H1 (cell line): ENCODE measurements at regions not wholly inside any gene's neighbourhood (a gene's known extent, or its start where the extent isn't known, plus 50 kb on each side); places are given as distances from the start of the nearest gene placed in this dataset.

ENCODE experiments used
- CTCF ChIA-PET: fragments of 300-600 bp; sonication (Branson Sonifier 250); formaldehyde crosslinking; loops from one replicate; lab custom pipeline; 2021; ENCODE audit not compliant: partially characterized antibody; lab: Charles Lee
- POLR2A ChIA-PET: fragments of 300-600 bp; sonication (Branson Sonifier 250); formaldehyde crosslinking; loops from one replicate; lab custom pipeline; 2021; ENCODE audit warnings: inconsistent platforms; ENCODE audit not compliant: partially characterized antibody; lab: Charles Lee
- DNase-seq, 2 experiments: peaks; one replicate each; pipeline versions ENCODE4 v3.0.0 to v3.0.0-alpha.2; 2010 to 2022; ENCODE audit warnings: low spot score in 2 of 2, low read depth in 1 of 2, mixed read lengths in 1 of 2
- FAIRE-seq: peaks from 2 replicates; lab custom pipeline; 2011; peaks lifted over from hg19 to GRCh38; lab: Jason Lieb, UNC
- H2AFZ ChIP-seq: 2 replicates; pipeline ENCODE4 v1.8.1; 2012; ENCODE audit warnings: low read length, inconsistent platforms
- H2AK5ac ChIP-seq: 2 replicates; pipeline ENCODE4 v1.6.1; 2013; ENCODE audit warnings: low read depth, low read length
- H2BK120ac ChIP-seq: replicated peaks from 2 replicates; pipeline ENCODE3; 2013; ENCODE audit warnings: low read depth, low read length, inconsistent platforms
- H2BK12ac ChIP-seq: 2 replicates; pipeline ENCODE4 v1.6.1; 2013; ENCODE audit warnings: low read depth, low read length
- H2BK15ac ChIP-seq: 2 replicates; pipeline ENCODE4 v1.6.1; 2013; ENCODE audit warnings: low read length
- H2BK20ac ChIP-seq: 2 replicates; pipeline ENCODE4 v1.6.1; 2013; ENCODE audit warnings: low read length
- H2BK5ac ChIP-seq: 2 replicates; pipeline ENCODE4 v1.6.1; 2013; ENCODE audit warnings: low read depth, low read length
- H3K14ac ChIP-seq: 2 replicates; pipeline ENCODE4 v1.6.1; 2013; ENCODE audit warnings: inconsistent platforms; ENCODE audit not compliant: insufficient read length
- H3K18ac ChIP-seq: 2 replicates; pipeline ENCODE4 v1.6.1; 2013; ENCODE audit warnings: low read length; ENCODE audit errors: extremely low read depth
- H3K23ac ChIP-seq: 2 replicates; pipeline ENCODE4 v1.6.1; 2013; ENCODE audit warnings: inconsistent platforms; ENCODE audit not compliant: insufficient read length
- H3K23me2 ChIP-seq: 2 replicates; pipeline ENCODE4 v1.6.1; 2013; ENCODE audit warnings: low read depth, low read length
- H3K27ac ChIP-seq: 2 replicates; pipeline ENCODE4 v1.6.1; 2011; ENCODE audit warnings: low read depth, low read length, inconsistent platforms
- H3K27me3 ChIP-seq, 4 experiments: replicated peaks in 1 of 4; 1 replicate in 1 of 4; 2 replicates in 3 of 4; pipeline versions ENCODE4 v1.6.1 to v1.8.1; 2011 to 2013; ENCODE audit warnings: low read length in 3 of 4, mild to moderate bottlenecking in 3 of 4, inconsistent platforms in 2 of 4, mixed read lengths in 2 of 4, moderate library complexity in 1 of 4; ENCODE audit not compliant: control insufficient read depth in 3 of 4, insufficient read depth in 3 of 4; ENCODE audit errors: extremely low read depth in 1 of 4
- H3K36me3 ChIP-seq, 4 experiments: 2 replicates each; pipeline versions ENCODE4 v1.6.1 to v1.8.1; 2011 to 2013; ENCODE audit warnings: mild to moderate bottlenecking in 4 of 4, low read length in 3 of 4, moderate library complexity in 2 of 4, control low read depth in 1 of 4, inconsistent platforms in 1 of 4; ENCODE audit not compliant: insufficient read depth in 4 of 4, control insufficient read depth in 2 of 4
- H3K4ac ChIP-seq: replicated peaks from 2 replicates; pipeline ENCODE3; 2013; ENCODE audit warnings: low read length, low read depth, mixed read lengths, inconsistent platforms; ENCODE audit not compliant: insufficient read length
- H3K4me1 ChIP-seq, 4 experiments: replicated peaks in 1 of 4; 1 replicate in 1 of 4; 2 replicates in 3 of 4; pipeline versions ENCODE4 v1.6.1 to v1.8.1; 2011 to 2013; ENCODE audit warnings: low read length in 3 of 4, inconsistent platforms in 2 of 4, mixed read lengths in 1 of 4; ENCODE audit not compliant: insufficient read depth in 4 of 4, control insufficient read depth in 3 of 4
- H3K4me2 ChIP-seq, 2 experiments: 2 replicates each; pipeline versions ENCODE4 v1.6.1 to v1.8.1; 2011 to 2013; ENCODE audit warnings: low read depth in 2 of 2, low read length in 2 of 2, control low read depth in 1 of 2, inconsistent platforms in 1 of 2, mild to moderate bottlenecking in 1 of 2; ENCODE audit not compliant: insufficient read depth in 1 of 2
- H3K4me3 ChIP-seq, 4 experiments: fragments of 200-600, 300-600 bp in 1 of 4; sonication (generic), shearing (Covaris generic), sonication (Bioruptor Twin) in 1 of 4; 2 replicates each; pipeline versions ENCODE4 v1.5.1 to v1.8.1; 2011 to 2016; ENCODE audit warnings: low read length in 4 of 4, low read depth in 3 of 4, control low read depth in 2 of 4, inconsistent platforms in 2 of 4, mild to moderate bottlenecking in 2 of 4, mixed read lengths in 1 of 4, moderate library complexity in 1 of 4; ENCODE audit not compliant: insufficient read depth in 2 of 4; ENCODE audit errors: extremely low read depth in 1 of 4
- H3K56ac ChIP-seq: replicated peaks from 2 replicates; pipeline ENCODE3; 2013; ENCODE audit warnings: low read depth, mild to moderate bottlenecking, mixed read lengths, low read length, inconsistent platforms; ENCODE audit not compliant: insufficient read length
- H3K79me1 ChIP-seq: 2 replicates; pipeline ENCODE4 v1.6.1; 2013; ENCODE audit warnings: low read depth, low read length, control low read depth
- H3K79me2 ChIP-seq, 2 experiments: 2 replicates each; pipeline versions ENCODE4 v1.6.1 to v1.8.1; 2012 to 2013; ENCODE audit warnings: low read length in 2 of 2, mild to moderate bottlenecking in 2 of 2, inconsistent platforms in 1 of 2; ENCODE audit not compliant: insufficient read depth in 2 of 2, control insufficient read depth in 1 of 2
- H3K9ac ChIP-seq, 4 experiments: replicated peaks in 1 of 4; 1 replicate in 1 of 4; 2 replicates in 3 of 4; pipeline versions ENCODE4 v1.6.1 to v1.8.1; 2011 to 2013; ENCODE audit warnings: low read depth in 3 of 4, low read length in 3 of 4, control low read depth in 2 of 4, mild to moderate bottlenecking in 2 of 4, moderate library complexity in 2 of 4, inconsistent platforms in 1 of 4; ENCODE audit errors: extremely low read depth in 1 of 4
- H3K9me3 ChIP-seq, 2 experiments: 2 replicates each; pipeline versions ENCODE4 v1.6.1 to v1.8.1; 2012 to 2013; ENCODE audit warnings: mild to moderate bottlenecking in 2 of 2, moderate library complexity in 2 of 2, control low read depth in 1 of 2, inconsistent platforms in 1 of 2, low read depth in 1 of 2, low read length in 1 of 2, mixed read lengths in 1 of 2; ENCODE audit not compliant: insufficient read depth in 2 of 2
- H4K20me1 ChIP-seq, 2 experiments: replicated peaks in 1 of 2; 2 replicates each; pipeline versions ENCODE3 to v1.8.1; 2011 to 2013; ENCODE audit warnings: inconsistent platforms in 2 of 2, low read length in 2 of 2, mild to moderate bottlenecking in 1 of 2; ENCODE audit not compliant: insufficient read depth in 2 of 2, control insufficient read depth in 1 of 2
- H4K5ac ChIP-seq: 2 replicates; pipeline ENCODE4 v1.6.1; 2013; ENCODE audit warnings: low read length, low read depth, mixed read lengths, inconsistent platforms; ENCODE audit not compliant: insufficient read length
- H4K8ac ChIP-seq: 2 replicates; pipeline ENCODE4 v1.8.0; 2013; ENCODE audit warnings: mild to moderate bottlenecking, moderate library complexity, low read length, inconsistent platforms; ENCODE audit not compliant: insufficient read depth; ENCODE audit errors: extremely low read depth
- H4K91ac ChIP-seq: replicated peaks from 2 replicates; pipeline ENCODE3; 2013; ENCODE audit warnings: low read length, mixed read lengths, inconsistent platforms; ENCODE audit not compliant: insufficient read length
- CEBPB ChIP-seq: IDR thresholded peaks from 2 replicates; pipeline ENCODE4 v1.6.1; 2012; ENCODE audit warnings: low read depth, low read length
- CHD2 ChIP-seq: IDR thresholded peaks from 2 replicates; pipeline ENCODE4 v1.6.1; 2012; ENCODE audit warnings: low read length, improper control_type of control experiment
- FOSL1 ChIP-seq: IDR thresholded peaks from 2 replicates; pipeline ENCODE4 v1.6.1; 2011; ENCODE audit warnings: mild to moderate bottlenecking, low read depth, low read length, moderate library complexity; ENCODE audit not compliant: insufficient read depth
- MAFK ChIP-seq: IDR thresholded peaks from 2 replicates; pipeline ENCODE4 v1.6.1; 2012; ENCODE audit warnings: low read depth, mild to moderate bottlenecking, improper control_type of control experiment, low read length
- PHF8 ChIP-seq: fragments of 200-600 bp; sonication (generic); conservative IDR thresholded peaks from 2 replicates; pipeline ENCODE4 v1.7.1; 2012; ENCODE audit warnings: low read depth, mild to moderate bottlenecking, inconsistent platforms, low read length, moderate library complexity
- POLR2AphosphoS5 ChIP-seq: IDR thresholded peaks from 2 replicates; pipeline ENCODE4 v1.6.1; 2011; ENCODE audit warnings: low read depth, low read length
- RBBP5 ChIP-seq: IDR thresholded peaks from 2 replicates; pipeline ENCODE4 v1.7.1; 2012; ENCODE audit warnings: low read depth, mild to moderate bottlenecking, inconsistent platforms, low read length, moderate library complexity, borderline replicate concordance
- SP4 ChIP-seq: IDR thresholded peaks from 2 replicates; pipeline ENCODE4 v1.6.1; 2012; ENCODE audit warnings: low read length, inconsistent platforms
- SRF ChIP-seq: IDR thresholded peaks from 2 replicates; pipeline ENCODE4 v1.6.1; 2011; ENCODE audit warnings: mild to moderate bottlenecking, low read depth, low read length, moderate library complexity
- TBP ChIP-seq: IDR thresholded peaks from 2 replicates; pipeline ENCODE4 v1.6.1; 2011; ENCODE audit warnings: low read depth, low read length, improper control_type of control experiment
- YY1 ChIP-seq: IDR thresholded peaks from 2 replicates; pipeline ENCODE4 v1.6.1; 2011; ENCODE audit warnings: low read depth, mild to moderate bottlenecking, low read length
- ZNF274 ChIP-seq: IDR thresholded peaks from 2 replicates; pipeline ENCODE4 v1.7.0; 2012; ENCODE audit warnings: low read length, borderline replicate concordance; ENCODE audit errors: extremely low read depth
- WGBS, 2 experiments: shearing (Covaris generic) in 1 of 2; methylation state at CpG; one replicate each; pipeline versions ENCODE4 v1.1.6 to v1.1.7; 2013 to 2015; ENCODE audit warnings: low lambda C conversion rate in 2 of 2, mixed read lengths in 2 of 2, inconsistent platforms in 1 of 2, low coverage in 1 of 2, missing lambda C conversion rate in 1 of 2; ENCODE audit not compliant: insufficient replicate concordance in 2 of 2, insufficient coverage in 1 of 2, insufficient read length in 1 of 2; ENCODE audit errors: extremely low coverage in 1 of 2, missing lambda C conversion rate in 1 of 2; 5-methylcytosine and 5-hydroxymethylcytosine counted together

DNA sequence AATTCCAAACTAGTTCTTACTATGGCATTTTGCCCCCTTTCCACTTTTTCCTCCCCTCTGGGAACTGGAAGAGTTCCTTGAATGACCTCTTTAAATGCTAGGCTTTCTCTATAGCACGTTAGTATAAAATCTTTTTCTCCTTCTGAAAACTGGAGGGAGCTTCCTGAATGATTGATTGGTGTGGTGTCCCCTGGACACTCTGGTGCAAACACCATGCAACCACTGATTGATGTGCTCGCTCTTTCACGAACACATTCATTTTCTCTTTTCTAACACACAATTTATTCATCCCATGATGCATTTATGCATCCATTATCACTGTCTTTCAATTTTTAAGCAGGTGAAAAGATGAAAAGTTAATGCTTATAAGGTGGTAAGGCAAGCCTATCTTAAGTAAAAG, 159.1 kb upstream of the NANOGP8 start:
- FAIRE-seq, result no peak

More for the DNA sequence above, 159.1 kb upstream of the NANOGP8 start:
- no peaks in the 10 kb centered on the region for H3K79me2 ChIP-seq
- ChIA-PET POLR2A (no interaction called here), CTCF (no interaction called here)
- H3K79me1 ChIP-seq, result no peaks in the 10 kb centered on the region
- H3K27ac ChIP-seq, result no peak overlapping the region
- peak overlapping the region; percentile 52 for H2BK120ac ChIP-seq
- no peak overlapping the region for H3K23ac ChIP-seq
- no peak overlapping the region for H2AK5ac ChIP-seq
- no peaks in the 10 kb centered on the region for H3K9me3 ChIP-seq
- H4K5ac ChIP-seq, result no peak overlapping the region
- H3K4me3 ChIP-seq, result no peak overlapping the region
- H3K9ac ChIP-seq, result no peak overlapping the region
- WGBS, 2 experiments, result 85% methylated on average over 3 of the region's 3 CpGs; no CpG with 5 or more reads in 1 of the 2 experiments
- no peak overlapping the region for H3K56ac ChIP-seq
- H4K91ac ChIP-seq, result peak overlapping the region; percentile 29
- no peak overlapping the region for H2BK15ac ChIP-seq
- no peaks in the 10 kb centered on the region for H3K27me3 ChIP-seq
- no peak overlapping the region for H4K8ac ChIP-seq
- no peaks in the 10 kb centered on the region for H3K23me2 ChIP-seq
- peak overlapping the region; percentile 26; the same call in 1 of the 2 replicates for H2BK5ac ChIP-seq
- H3K4ac ChIP-seq, result no peak overlapping the region
- no peak overlapping the region for H2BK12ac ChIP-seq
- no peak overlapping the region for H2AFZ ChIP-seq
- TF ChIP-seq CEBPB (no peak), ZNF274 (no peak), FOSL1 (no peak), MAFK (no peak), SRF (no peak), PHF8 (no peak), RBBP5 (no peak), POLR2AphosphoS5 (no peak), SP4 (no peak), CHD2 (no peak), TBP (no peak), YY1 (no peak)
- H3K14ac ChIP-seq, result no peak overlapping the region
- H3K18ac ChIP-seq, result no peak overlapping the region
- H4K20me1 ChIP-seq, result no peaks in the 10 kb centered on the region
- no peaks in the 10 kb centered on the region for H3K36me3 ChIP-seq
- H3K4me2 ChIP-seq, result no peak overlapping the region
- H2BK20ac ChIP-seq, result no peak overlapping the region
- peaks cover 0 to 4% (median 4%) of the 10 kb centered on the region in 4 experiments; a peak in 4 of 7 replicates for H3K4me1 ChIP-seq
- DNase-seq, result no peak
